GM19238 (cell line): ENCODE measurements at regions not wholly inside any gene's neighbourhood (a gene's known extent, or its start where the extent isn't known, plus 50 kb on each side); places are given as distances from the start of the nearest gene placed in this dataset.
"Not testable (repeated sequence)": the region's sequence is repeated elsewhere in the genome, so short reads cannot be mapped to it uniquely, and the experiment has no call there.

Experiments used
- DNase-seq: peaks from one replicate; pipeline ENCODE4 v3.0.0; 2011; ENCODE audit warnings: low spot score; ENCODE audit not compliant: insufficient read length

DNA sequence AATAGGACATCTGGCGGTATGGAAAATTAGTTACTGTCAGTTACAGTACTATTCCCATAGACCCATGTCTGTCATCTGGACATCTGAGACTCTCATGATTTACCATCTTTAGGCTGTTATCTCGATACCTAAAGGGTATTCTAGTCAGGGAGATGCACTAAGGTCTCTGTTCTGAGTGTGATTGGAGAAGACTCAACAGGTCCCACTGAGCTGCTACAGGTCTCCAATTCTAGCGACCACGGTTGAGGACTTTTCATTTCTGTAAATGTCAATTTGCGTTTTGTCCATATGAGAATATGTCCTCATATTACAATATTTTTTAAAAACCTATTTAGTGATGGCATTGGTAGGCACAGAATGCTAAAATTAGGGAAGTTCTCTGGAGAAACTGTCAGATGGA lies 1160.2 kb downstream of the TMEM121 start:
- DNase-seq, result no peak

GRCh38 chr14:106690333-106690891 lies 1164.0 kb downstream of the TMEM121 start:
- DNase-seq, result no peak

DNA sequence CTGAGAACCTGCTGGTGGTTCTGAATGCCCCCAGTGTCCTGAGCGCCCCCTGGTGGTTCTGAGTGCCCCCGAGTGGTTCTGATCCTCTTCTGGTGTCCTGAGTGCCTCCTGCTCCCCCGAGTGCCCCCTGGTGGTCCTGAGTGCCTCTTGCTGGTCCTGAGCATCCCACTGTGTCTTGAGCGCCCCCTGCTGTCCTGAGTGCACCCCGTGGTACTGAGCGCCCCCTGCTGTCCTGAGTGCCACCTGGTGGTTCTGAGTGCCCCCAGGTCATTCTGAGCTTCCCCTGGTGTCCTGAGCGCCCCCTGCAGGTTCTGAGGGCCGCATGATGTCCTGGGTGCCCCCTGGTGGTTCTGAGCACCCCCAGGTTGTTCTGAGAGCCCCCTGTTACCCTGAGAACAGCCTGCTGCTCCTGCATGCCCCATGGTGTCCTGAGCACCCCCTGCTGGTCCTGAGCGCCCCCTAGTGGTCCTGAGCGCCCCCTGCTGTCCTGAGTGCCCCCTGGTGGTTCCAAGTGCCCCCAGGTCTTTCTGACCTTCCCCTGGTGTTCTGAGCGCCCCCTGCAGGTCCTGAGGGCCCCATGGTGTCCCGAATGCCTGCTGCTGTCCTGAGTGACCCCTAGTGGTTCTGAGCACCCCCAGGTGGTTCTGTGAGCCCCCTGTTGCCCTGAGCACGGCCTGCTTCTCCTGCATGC lies 1165.4 kb downstream of the TMEM121 start:
- peak; percentile 42 for DNase-seq

- peak; percentile 25 for DNase-seq
These were observed 1168.4 kb downstream of the TMEM121 start for GRCh38 chr14:106694638-106695393.

- DNase-seq, result not testable (repeated sequence)
These were observed 1172.4 kb downstream of the TMEM121 start for GRCh38 chr14:106698620-106699267.

GRCh38 chr14:106703651-106704050 lies 1177.3 kb downstream of the TMEM121 start:
- DNase-seq, result not testable (repeated sequence)

GRCh38 chr14:106706488-106706887 lies 1180.1 kb downstream of the TMEM121 start:
- DNase-seq, result not testable (repeated sequence)

GRCh38 chr14:106710187-106710586 lies 1183.8 kb downstream of the TMEM121 start:
- not testable (repeated sequence) for DNase-seq

DNA sequence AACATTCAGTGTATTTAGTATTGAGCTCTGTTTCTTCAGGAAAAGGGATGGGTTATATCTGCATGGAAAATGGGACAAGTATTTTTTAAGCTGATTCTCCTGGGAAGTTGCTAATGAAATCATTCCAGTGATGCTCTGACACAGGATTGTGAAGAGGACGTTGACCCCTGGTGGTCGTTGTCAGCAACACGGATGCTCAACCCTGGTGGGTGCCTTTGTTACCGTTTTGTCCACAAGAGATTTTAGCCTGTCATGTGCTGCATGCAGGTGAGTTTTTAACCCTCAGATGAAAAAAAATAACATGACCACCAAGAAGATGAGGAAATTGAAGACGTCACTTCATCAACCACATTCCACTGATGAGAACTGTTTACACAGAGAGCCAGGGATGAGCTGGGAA lies 1186.1 kb downstream of the TMEM121 start:
- DNase-seq, result not testable (repeated sequence)

DNA sequence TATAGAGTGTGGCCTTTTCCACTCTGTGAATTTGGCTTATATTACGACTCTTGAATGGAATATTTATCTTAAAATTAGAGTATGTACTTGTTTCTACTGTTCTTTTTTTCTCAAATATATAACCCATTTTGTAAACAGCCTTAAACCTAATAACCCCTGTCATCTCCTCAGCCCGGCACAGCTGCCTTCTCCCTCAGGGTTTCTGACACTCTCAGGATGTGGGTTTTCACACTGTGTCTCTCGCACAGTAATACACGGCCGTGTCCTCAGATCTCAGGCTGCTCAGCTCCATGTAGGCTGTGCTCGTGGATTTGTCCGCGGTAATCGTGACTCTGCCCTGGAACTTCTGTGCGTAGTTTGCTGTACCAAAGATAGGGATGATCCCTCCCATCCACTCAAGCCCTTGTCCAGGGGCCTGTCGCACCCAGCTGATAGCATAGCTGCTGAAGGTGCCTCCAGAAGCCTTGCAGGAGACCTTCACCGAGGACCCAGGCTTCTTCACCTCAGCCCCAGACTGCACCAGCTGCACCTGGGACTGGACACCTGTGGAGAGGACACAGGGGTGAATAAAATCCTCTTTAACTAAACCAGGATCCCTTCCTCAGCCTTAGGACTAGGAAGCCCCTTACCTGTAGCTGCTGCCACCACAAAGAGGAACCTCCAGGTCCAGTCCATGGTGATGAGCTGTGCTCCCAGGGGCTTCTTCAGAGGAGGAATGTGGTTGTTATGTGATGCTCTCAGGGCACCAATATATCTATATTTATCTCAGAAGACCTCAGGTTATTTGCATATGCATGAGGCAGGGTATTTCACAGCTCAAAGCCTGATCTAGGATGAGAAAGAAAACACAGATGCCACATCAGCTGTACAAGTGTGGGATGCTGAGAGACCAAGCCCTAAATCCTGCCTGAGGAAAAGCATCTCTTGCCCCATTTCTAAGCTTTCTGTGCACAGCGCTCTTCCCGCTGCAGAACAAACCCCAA lies 1188.4 kb downstream of the TMEM121 start:
- DNase-seq, result not testable (repeated sequence)

GRCh38 chr14:106717544-106717943 lies 1191.2 kb downstream of the TMEM121 start:
- not testable (repeated sequence) for DNase-seq

DNA sequence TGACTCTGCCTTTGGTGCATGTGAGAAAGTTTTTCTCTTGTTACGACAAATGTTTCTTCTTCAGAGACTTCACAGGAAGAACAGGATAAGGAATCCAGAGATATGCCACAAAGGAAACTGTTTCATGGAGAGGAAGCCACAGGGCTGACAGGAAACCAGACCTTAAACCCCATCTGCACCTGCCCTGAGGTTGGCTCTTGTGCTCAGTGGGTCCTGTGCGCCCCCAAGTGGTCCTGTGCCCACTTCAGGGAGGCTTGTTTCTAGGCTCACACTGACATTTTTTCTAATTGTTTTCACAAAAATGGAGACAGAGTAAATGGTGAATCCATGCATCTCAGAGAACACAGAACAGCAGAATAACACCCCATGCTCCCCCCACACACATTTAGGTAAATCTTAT lies 1193.5 kb downstream of the TMEM121 start:
- not testable (repeated sequence) for DNase-seq

- not testable (repeated sequence) for DNase-seq
These were observed 1195.5 kb downstream of the TMEM121 start for GRCh38 chr14:106721926-106722325.

DNA sequence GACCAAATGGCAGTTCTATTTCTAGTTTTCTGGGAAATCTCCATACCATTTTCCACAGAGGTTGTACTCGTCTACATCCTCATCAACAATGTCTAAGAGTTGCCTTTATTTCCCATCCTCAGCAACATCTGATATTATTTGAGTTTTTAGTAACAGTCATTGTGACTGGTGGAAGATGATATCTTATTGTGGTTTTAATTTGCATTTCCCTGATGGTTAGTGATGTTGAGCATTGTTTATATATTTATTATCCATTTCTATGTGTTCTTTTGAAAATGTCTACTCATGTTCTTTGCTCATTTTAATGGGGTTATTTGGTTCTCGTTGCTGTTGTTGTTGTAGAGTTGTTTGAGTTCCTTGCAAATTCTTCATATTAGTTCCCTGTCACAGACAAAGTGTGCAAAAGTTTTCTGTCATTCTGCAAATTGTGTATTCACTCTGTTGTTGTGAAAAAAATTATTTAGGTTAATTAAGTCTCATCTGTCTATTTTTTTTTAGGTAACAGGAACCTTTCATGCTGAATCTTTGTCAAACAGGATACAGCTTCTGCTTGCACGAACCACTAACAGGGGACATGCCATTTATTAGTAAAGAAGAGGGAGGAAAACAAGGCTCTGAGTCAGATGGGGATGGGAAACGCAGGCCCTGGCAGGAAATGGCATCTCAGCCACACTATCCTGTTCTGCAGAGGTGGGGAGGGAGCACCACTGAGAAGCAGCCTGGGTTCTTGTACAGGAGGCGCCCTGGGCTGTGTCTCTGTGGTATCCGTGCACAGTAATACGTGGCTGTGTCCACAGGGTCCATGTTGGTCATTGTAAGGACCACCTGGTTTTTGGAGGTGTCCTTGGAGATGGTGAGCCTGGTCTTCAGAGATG lies 1196.7 kb downstream of the TMEM121 start:
- DNase-seq, result not testable (repeated sequence)

GRCh38 chr14:106727962-106728361 lies 1201.6 kb downstream of the TMEM121 start:
- DNase-seq, result not testable (repeated sequence)

GRCh38 chr14:106728611-106729010 lies 1202.2 kb downstream of the TMEM121 start:
- no peak for DNase-seq

DNA sequence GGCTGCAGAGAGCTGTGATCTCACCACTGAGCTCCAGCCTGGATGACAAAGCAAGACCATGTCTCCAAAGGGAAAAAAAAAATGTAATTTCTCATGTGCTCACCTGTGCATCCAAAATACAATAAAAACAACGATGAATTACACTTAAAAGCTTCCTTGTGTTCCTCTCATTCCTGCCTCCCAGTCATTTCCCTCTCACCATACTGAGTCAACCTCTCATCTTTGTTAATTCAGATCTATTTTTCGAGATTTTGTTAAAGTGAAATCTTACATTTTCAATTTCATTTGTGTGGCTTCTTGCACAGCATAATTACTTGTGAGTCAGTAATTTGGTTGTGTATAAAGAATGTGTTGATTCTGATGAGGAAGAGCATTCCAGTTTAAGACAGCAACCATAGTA lies 1203.2 kb downstream of the TMEM121 start:
- no peak for DNase-seq

- DNase-seq, result no peak
These were observed 1207.4 kb downstream of the TMEM121 start for GRCh38 chr14:106733771-106734170.

GRCh38 chr14:106737021-106737420 lies 1210.6 kb downstream of the TMEM121 start:
- no peak for DNase-seq

DNA sequence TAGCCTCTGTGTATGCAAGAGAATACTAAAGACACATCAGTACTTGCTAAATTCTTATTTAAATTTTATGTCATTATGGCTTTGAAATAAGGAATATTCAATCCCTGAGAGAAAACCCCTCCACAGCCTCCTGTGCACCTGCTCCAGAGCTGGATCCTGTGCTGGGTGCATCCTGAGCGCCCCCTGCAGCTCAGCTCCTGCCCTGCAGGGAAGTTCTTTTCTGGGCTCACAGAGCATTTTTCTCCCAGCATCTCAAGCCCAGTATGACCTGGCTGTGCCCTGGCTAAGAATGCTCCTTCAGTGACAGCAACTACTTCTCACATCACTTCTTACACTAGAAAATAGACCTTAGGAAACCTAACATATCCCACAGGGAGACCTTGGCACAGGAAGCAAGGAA lies 1211.7 kb downstream of the TMEM121 start:
- no peak for DNase-seq
